B cell (primary cell): ENCODE measurements at regions not wholly inside any gene's neighbourhood (a gene's known extent, or its start where the extent isn't known, plus 50 kb on each side); places are given as distances from the start of the nearest gene placed in this dataset.

Experiments used
- ATAC-seq: fragments of 200-7000 bp; cut with Tn5 transposase; one replicate; pipeline ENCODE4 v1.10.0; 2021; ENCODE audit warnings: low read depth, mild to moderate bottlenecking, moderate number of reproducible peaks, moderate library complexity
- CTCF ChIA-PET: fragments of 350-600 bp; sonication (Branson Sonifier 250); formaldehyde crosslinking; loops from one replicate; lab custom pipeline; 2021; ENCODE audit warnings: antibody characterized with exemption, inconsistent platforms; lab: Charles Lee
- POLR2A ChIA-PET: fragments of 350-600 bp; sonication (Branson Sonifier 250); formaldehyde crosslinking; loops from one replicate; lab custom pipeline; 2021; ENCODE audit warnings: antibody characterized with exemption; lab: Charles Lee
- DNase-seq: peaks from one replicate; pipeline ENCODE4 v3.0.0; 2013
- H2AFZ ChIP-seq: 2 replicates; pipeline ENCODE4 v1.6.1; 2012; ENCODE audit warnings: mild to moderate bottlenecking, low read depth, low read length; ENCODE audit not compliant: insufficient read depth, poor library complexity, severe bottlenecking
- H3K27ac ChIP-seq, 2 donors: 1 replicate in 1 of 2; 2 replicates in 1 of 2; pipeline ENCODE4 v1.5.1; 2012 to 2013; ENCODE audit warnings: low read length in 2 of 2, mild to moderate bottlenecking in 2 of 2, moderate library complexity in 1 of 2
- H3K27me3 ChIP-seq, 4 experiments: fragments of 200-600 bp in 1 of 4; sonication (generic) in 1 of 4; replicated peaks in 1 of 4; 1 replicate in 2 of 4; 2 replicates in 2 of 4; pipeline versions ENCODE4 v1.6.1 to v1.7.0; 2013 to 2016; ENCODE audit warnings: low read length in 3 of 4, mild to moderate bottlenecking in 2 of 4, mixed read lengths in 1 of 4, moderate library complexity in 1 of 4; ENCODE audit not compliant: insufficient read depth in 4 of 4, control insufficient read depth in 3 of 4; ENCODE audit errors: control extremely low read depth in 1 of 4
- H3K36me3 ChIP-seq, 2 experiments: replicated peaks in 1 of 2; 1 replicate in 1 of 2; 2 replicates in 1 of 2; pipeline versions ENCODE4 v1.6.1 to v1.7.1; 2013; ENCODE audit warnings: low read length in 1 of 2; ENCODE audit not compliant: insufficient read depth in 2 of 2, control insufficient read depth in 1 of 2; ENCODE audit errors: control extremely low read depth in 1 of 2, extremely low read depth in 1 of 2
- H3K4me1 ChIP-seq, 2 donors: fragments of 200-600 bp in 1 of 2; sonication (generic) in 1 of 2; 1 replicate in 1 of 2; 2 replicates in 1 of 2; pipeline versions ENCODE4 v1.5.1 to v1.6.1; 2013 to 2017; ENCODE audit warnings: low read length in 2 of 2; ENCODE audit not compliant: control insufficient read depth in 2 of 2, insufficient read depth in 2 of 2
- H3K4me2 ChIP-seq: replicated peaks from 2 replicates; pipeline ENCODE3; 2012; ENCODE audit warnings: mild to moderate bottlenecking, low read depth, low read length; ENCODE audit not compliant: poor library complexity, severe bottlenecking
- H3K4me3 ChIP-seq, 5 experiments: fragments of 200-600 bp in 1 of 5; sonication (generic) in 1 of 5; 1 replicate in 3 of 5; 2 replicates in 2 of 5; pipeline versions ENCODE4 v1.5.1 to v1.7.0; 2011 to 2016; ENCODE audit warnings: low read length in 4 of 5, mild to moderate bottlenecking in 4 of 5, low read depth in 2 of 5, control low read depth in 1 of 5, moderate library complexity in 1 of 5; ENCODE audit not compliant: insufficient read depth in 1 of 5; ENCODE audit errors: control extremely low read depth in 1 of 5, extremely low read depth in 1 of 5
- H3K79me2 ChIP-seq: fragments of 200-600 bp; sonication (generic); one replicate; pipeline ENCODE4 v1.6.0; 2016; ENCODE audit warnings: low read length; ENCODE audit not compliant: control insufficient read depth, insufficient read depth
- H3K9ac ChIP-seq: fragments of 200-600 bp; sonication (generic); 2 replicates; pipeline ENCODE4 v1.6.1; 2017; ENCODE audit warnings: mild to moderate bottlenecking, low read length, moderate library complexity
- H3K9me3 ChIP-seq, 3 donors: one replicate each; pipeline versions ENCODE4 v1.6.1 to v1.7.1; 2013; ENCODE audit warnings: low read length in 2 of 3; ENCODE audit not compliant: control insufficient read depth in 2 of 3, insufficient read depth in 1 of 3; ENCODE audit errors: control extremely low read depth in 1 of 3
- H4K20me1 ChIP-seq: 2 replicates; pipeline ENCODE4 v1.6.0; 2012; ENCODE audit warnings: mild to moderate bottlenecking, low read length; ENCODE audit not compliant: insufficient read depth, control insufficient read depth, poor library complexity, severe bottlenecking
- H3K27ac Mint-ChIP-seq: one replicate; pipeline ENCODE4 v1.8.0; 2021; ENCODE audit warnings: mixed read lengths
- H3K27me3 Mint-ChIP-seq: one replicate; pipeline ENCODE4 v1.8.0; 2021; ENCODE audit warnings: mixed read lengths
- H3K4me1 Mint-ChIP-seq: one replicate; pipeline ENCODE4 v1.8.0; 2021; ENCODE audit warnings: mixed read lengths
- H3K4me3 Mint-ChIP-seq: one replicate; pipeline ENCODE4 v1.8.0; 2021; ENCODE audit warnings: mixed read lengths
- H3K9me3 Mint-ChIP-seq: one replicate; pipeline ENCODE4 v1.8.0; 2022; ENCODE audit warnings: mixed read lengths; ENCODE audit not compliant: insufficient read depth
- CTCF ChIP-seq: fragments of 200-600 bp; IDR thresholded peaks from one replicate; pipeline ENCODE4 v1.8.0; 2022; ENCODE audit warnings: antibody characterized with exemption, mild to moderate bottlenecking
- EZH2 ChIP-seq: IDR thresholded peaks from 2 replicates; pipeline ENCODE4 v1.6.1; 2012; ENCODE audit warnings: borderline replicate concordance, low read depth, mild to moderate bottlenecking, moderate library complexity, low read length; ENCODE audit not compliant: insufficient read depth, poor library complexity, severe bottlenecking
- WGBS: methylation state at CpG from one replicate; pipeline ENCODE4 v1.1.5; 2013; ENCODE audit warnings: missing lambda C conversion rate; ENCODE audit not compliant: insufficient coverage; 5-methylcytosine and 5-hydroxymethylcytosine counted together
- intact Hi-C: fragments of 100-400 bp; cut with micrococcal nuclease; formaldehyde crosslinking; loops from one replicate; pipeline ENCODE4 v1.10.0; 2022

GRCh38 chr3:72067721-72068120, 282.8 kb upstream of the PROK2 start:
- WGBS, result no CpG with 5 or more reads among the region's 1 CpG
- Histone ChIP-seq H3K9ac (no peak overlapping the region), H3K79me2 (no peaks in the 10 kb centered on the region), H3K36me3 (no peaks in the 10 kb centered on the region), H3K4me2 (no peak overlapping the region), H3K27me3 (peaks cover 0 to 10% (median 6%) of the 10 kb centered on the region in 4 experiments), H3K9me3 (peaks cover 0 to 11% (median 9%) of the 10 kb centered on the region in 3 donors), H3K4me1 (no peaks in the 10 kb centered on the region), H4K20me1 (no peaks in the 10 kb centered on the region), H3K4me3 (no peak overlapping the region), H3K27ac (no peak overlapping the region), H2AFZ (no peak overlapping the region)
- Mint-ChIP-seq H3K9me3 (peaks cover 5% of the 10 kb centered on the region), H3K27ac (no peak overlapping the region), H3K27me3 (peaks cover 10% of the 10 kb centered on the region), H3K4me1 (no peaks in the 10 kb centered on the region), H3K4me3 (no peak overlapping the region)
- TF ChIP-seq CTCF (no peak), EZH2 (no peak)
- ChIA-PET CTCF (no interaction called here), POLR2A (no interaction called here)
- intact Hi-C loops, result no loop called here
- DNase-seq (no peak), ATAC-seq (no peak)

- CTCF ChIA-PET, result no interaction called here
- H3K4me3 ChIP-seq, result no peak overlapping the region
- no peaks in the 10 kb centered on the region for H3K4me1 Mint-ChIP-seq
- no peak overlapping the region for H3K4me2 ChIP-seq
- H3K4me3 Mint-ChIP-seq, result no peak overlapping the region
- intact Hi-C loops, result no loop called here
- no peak for TF ChIP-seq CTCF
- TF ChIP-seq EZH2, result no peak
- no peaks in the 10 kb centered on the region for H4K20me1 ChIP-seq
- H3K9me3 ChIP-seq, result peaks cover 0 to 11% (median 9%) of the 10 kb centered on the region in 3 donors
- no peak overlapping the region for H3K9ac ChIP-seq
- H3K4me1 ChIP-seq, result no peaks in the 10 kb centered on the region
- DNase-seq (no peak), ATAC-seq (no peak)
- H3K27ac Mint-ChIP-seq, result no peak overlapping the region
- H3K27me3 ChIP-seq, result peaks cover 0 to 10% (median 0%) of the 10 kb centered on the region in 4 experiments
- WGBS, result 78% methylated on average over 5 of the region's 5 CpGs
- no peaks in the 10 kb centered on the region for H3K79me2 ChIP-seq
- H3K36me3 ChIP-seq, result no peaks in the 10 kb centered on the region
- H3K27ac ChIP-seq, result no peak overlapping the region
- POLR2A ChIA-PET, result no interaction called here
- H3K27me3 Mint-ChIP-seq, result peaks cover 6% of the 10 kb centered on the region
- peaks cover 5% of the 10 kb centered on the region for H3K9me3 Mint-ChIP-seq
- no peak overlapping the region for H2AFZ ChIP-seq
Measured at GRCh38 chr3:72065872-72066641, 281.1 kb upstream of the PROK2 start.
